ENCODE measurements at regions not wholly inside any gene's neighbourhood (a gene's known extent, or its start where the extent isn't known, plus 50 kb on each side); places are given as distances from the start of the nearest gene placed in this dataset.

GRCh38 chr10:131683941-131684340 lies 216.9 kb upstream of the PPP2R2D start:
- TF ChIP-seq CTCF (IDR thresholded peaks at IDR 0.05; ENCODE audit: poor library complexity, severe bottlenecking): no peak
- no peak for TF ChIP-seq POLR2AphosphoS5 (IDR thresholded peaks at IDR 0.05)
- TF ChIP-seq EZH2 (IDR thresholded peaks at IDR 0.05; ENCODE audit: borderline replicate concordance, insufficient read depth, low read length, poor library complexity, severe bottlenecking): no peak
